ENCODE measurements at regions not wholly inside any gene's neighbourhood (a gene's known extent, or its start where the extent isn't known, plus 50 kb on each side); places are given as distances from the start of the nearest gene placed in this dataset.

DNA sequence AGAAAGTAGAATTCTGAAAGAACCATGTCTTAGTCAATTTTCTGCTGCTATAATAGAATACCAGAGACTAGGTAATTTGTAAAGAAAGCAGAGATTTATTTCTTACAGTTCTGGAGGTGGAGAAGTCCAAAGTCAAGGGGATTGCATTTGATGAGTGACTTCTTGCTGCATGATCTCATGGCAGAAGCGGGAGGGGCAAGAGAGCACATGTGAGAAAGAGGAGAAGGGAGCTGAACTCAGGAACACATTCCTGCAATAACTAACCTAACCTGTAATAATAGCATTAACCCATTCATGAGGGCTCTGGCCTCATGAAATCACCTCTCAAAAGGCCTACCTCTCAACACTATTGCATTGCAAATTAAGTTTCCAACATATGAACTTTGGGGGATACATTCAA lies 797.5 kb upstream of the POU3F3 start:
- Mint-ChIP-seq H3K27ac (no peak overlapping the region), H3K4me3 (no peak overlapping the region), H3K27me3 (ENCODE audit: insufficient read depth, low read depth, poor library complexity) (no peaks in the 10 kb centered on the region), H3K4me1 (peaks cover 15% of the 10 kb centered on the region; the same call in 2 of the 3 replicates), H3K9me3 (no peaks in the 10 kb centered on the region), H3K36me3 (ENCODE audit: low read depth) (no peaks in the 10 kb centered on the region)
- Histone ChIP-seq H3K27ac (ENCODE audit: low read depth) (no peak overlapping the region), H3K4me3 (no peak overlapping the region), H3K79me2 (replicated peaks; ENCODE audit: insufficient read depth) (no peaks in the 10 kb centered on the region), H3K27me3 (ENCODE audit: insufficient read depth) (no peaks in the 10 kb centered on the region), H3K4me2 (no peak overlapping the region), H3F3A (replicated peaks; ENCODE audit: low read depth) (no peaks in the 10 kb centered on the region), H2AFZ (no peak overlapping the region), H3K36me3 (ENCODE audit: insufficient read depth) (no peaks in the 10 kb centered on the region), H4K20me1 (replicated peaks; ENCODE audit: insufficient read depth) (no peaks in the 10 kb centered on the region), H3K9me2 (ENCODE audit: insufficient read depth) (no peaks in the 10 kb centered on the region), H3K4me1 (ENCODE audit: insufficient read depth) (peaks cover 4% of the 10 kb centered on the region)
- DNase-seq (ENCODE audit: low spot score) (no peak), ATAC-seq (no peak)
- TF ChIP-seq CREB1 (CRISPR knock-in tag; IDR thresholded peaks at IDR 0.05; ENCODE audit: low read depth) = no peak
- TF ChIP-seq POLR2AphosphoS5 (IDR thresholded peaks at IDR 0.05; ENCODE audit: low read depth) = no peak

- TF ChIP-seq ETS1 (IDR thresholded peaks at IDR 0.05) = no peak
- no peak for TF ChIP-seq REST (IDR thresholded peaks at IDR 0.05; ENCODE audit: unreplicated experiment)
- no peaks in the 10 kb centered on the region for H3K36me3 ChIP-seq (ENCODE audit: insufficient read depth)
- DNase-seq (ENCODE audit: low spot score) = no peak
- no peaks in the 10 kb centered on the region for H3F3A ChIP-seq (replicated peaks; ENCODE audit: low read depth)
- Mint-ChIP-seq H3K9me3 (peaks cover 11% of the 10 kb centered on the region), H3K27ac (no peak overlapping the region), H3K4me1 (peaks cover 10% of the 10 kb centered on the region), H3K4me3 (no peak overlapping the region), H3K36me3 (ENCODE audit: low read depth) (peaks cover 10% of the 10 kb centered on the region; the same call in 2 of the 3 replicates), H3K27me3 (ENCODE audit: insufficient read depth, low read depth, poor library complexity) (no peaks in the 10 kb centered on the region)
- no peaks in the 10 kb centered on the region for H3K27me3 ChIP-seq (ENCODE audit: insufficient read depth)
- ATAC-seq = no peak
- H3K27ac ChIP-seq (ENCODE audit: low read depth) = no peak overlapping the region
- no peaks in the 10 kb centered on the region for H3K79me2 ChIP-seq (replicated peaks; ENCODE audit: insufficient read depth)
- peaks cover 11% of the 10 kb centered on the region for H3K4me1 ChIP-seq (ENCODE audit: insufficient read depth)
- no peak overlapping the region for H3K4me2 ChIP-seq
- no peak overlapping the region for H3K4me3 ChIP-seq
- H3K9me2 ChIP-seq (ENCODE audit: insufficient read depth) = no peaks in the 10 kb centered on the region
- no peak overlapping the region for H2AFZ ChIP-seq
- no peaks in the 10 kb centered on the region for H4K20me1 ChIP-seq (replicated peaks; ENCODE audit: insufficient read depth)
Measured at GRCh38 chr2:104068665-104069064, 785.2 kb upstream of the POU3F3 start.

DNA sequence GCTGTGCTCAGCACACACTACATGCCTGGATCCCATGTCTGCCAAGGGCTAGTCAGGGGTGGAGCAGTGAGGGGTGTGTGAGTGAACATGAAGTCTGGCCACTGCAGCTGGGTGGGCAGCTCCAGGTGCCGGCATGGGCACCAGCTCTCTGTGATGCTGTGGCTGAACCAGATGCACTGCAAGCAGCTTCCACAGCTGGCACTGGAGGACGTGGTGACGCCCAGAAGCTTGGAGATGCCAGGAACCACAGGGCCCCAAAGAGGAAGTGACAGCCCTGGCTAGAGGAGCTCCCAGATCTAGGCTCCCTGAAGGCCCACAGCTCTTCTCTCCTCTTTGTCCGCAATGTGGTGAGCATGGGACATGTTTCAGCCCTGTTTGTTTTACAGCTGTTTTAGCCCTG lies 776.3 kb upstream of the POU3F3 start:
- H3K27ac Mint-ChIP-seq = no peak overlapping the region
- Histone ChIP-seq H3K4me3 (no peak overlapping the region), H3K4me1 (ENCODE audit: insufficient read depth) (peaks cover 1% of the 10 kb centered on the region; the same call in 1 of the 2 replicates), H4K20me1 (replicated peaks; ENCODE audit: insufficient read depth) (no peaks in the 10 kb centered on the region), H2AFZ (no peak overlapping the region), H3K27me3 (ENCODE audit: insufficient read depth) (no peaks in the 10 kb centered on the region), H3K36me3 (ENCODE audit: insufficient read depth) (no peaks in the 10 kb centered on the region), H3K79me2 (replicated peaks; ENCODE audit: insufficient read depth) (no peaks in the 10 kb centered on the region), H3K9me2 (ENCODE audit: insufficient read depth) (no peaks in the 10 kb centered on the region), H3F3A (replicated peaks; ENCODE audit: low read depth) (no peaks in the 10 kb centered on the region), H3K4me2 (no peak overlapping the region), H3K27ac (ENCODE audit: low read depth) (no peak overlapping the region)
- H3K4me3 Mint-ChIP-seq = no peak overlapping the region
- H3K27me3 Mint-ChIP-seq (ENCODE audit: insufficient read depth, low read depth, poor library complexity) = no peaks in the 10 kb centered on the region
- ATAC-seq (no peak), DNase-seq (ENCODE audit: low spot score) (no peak)
- peaks cover 5% of the 10 kb centered on the region; the same call in 2 of the 3 replicates for H3K4me1 Mint-ChIP-seq
- H3K9me3 Mint-ChIP-seq = peaks cover 11% of the 10 kb centered on the region
- peaks cover 8% of the 10 kb centered on the region; the same call in 2 of the 3 replicates for H3K36me3 Mint-ChIP-seq (ENCODE audit: low read depth)
- TF ChIP-seq CTCF (conservative IDR thresholded peaks at IDR 0.05; ENCODE audit: low read depth in 2 of 2) (no peak), NANOG (IDR thresholded peaks at IDR 0.05; ENCODE audit: borderline replicate concordance) (no peak), EZH2phosphoT487 (IDR thresholded peaks at IDR 0.05; ENCODE audit: unreplicated experiment) (no peak)
